GM12878 (cell line): ENCODE measurements at regions not wholly inside any gene's neighbourhood (a gene's known extent, or its start where the extent isn't known, plus 50 kb on each side); places are given as distances from the start of the nearest gene placed in this dataset.

Source experiments
- CBFB ChIP-seq: IDR thresholded peaks from 2 replicates; pipeline ENCODE4 v1.6.1; 2016; ENCODE audit warnings: antibody characterized with exemption, low read depth
- E2F4 ChIP-seq: IDR thresholded peaks from 2 replicates; pipeline ENCODE4 v1.6.1; 2012; ENCODE audit warnings: low read depth, low read length, improper control_type of control experiment
- ETV6 ChIP-seq, 2 experiments: fragments of 450-650 bp in 1 of 2; IDR thresholded peaks in 1 of 2; conservative IDR thresholded peaks in 1 of 2; 2 replicates each; pipeline ENCODE4 v1.6.1; 2014; ENCODE audit warnings: antibody characterized with exemption in 1 of 2, borderline replicate concordance in 1 of 2, low read depth in 1 of 2, mild to moderate bottlenecking in 1 of 2, moderate library complexity in 1 of 2
- NFIC ChIP-seq: IDR thresholded peaks from 2 replicates; pipeline ENCODE4 v1.6.1; 2012; ENCODE audit warnings: low read depth, mild to moderate bottlenecking, inconsistent platforms, low read length, moderate library complexity
- RAD51 ChIP-seq: fragments of 450-650 bp; IDR thresholded peaks from 2 replicates; pipeline ENCODE4 v1.6.1; 2016; ENCODE audit warnings: moderate library complexity, mild to moderate bottlenecking, inconsistent platforms
- ZNF592 ChIP-seq: fragments of 450-650 bp; IDR thresholded peaks from 2 replicates; pipeline ENCODE4 v1.6.1; 2017; ENCODE audit warnings: mild to moderate bottlenecking, moderate library complexity
- TF ChIP-seq, protein P1 (sequence below): fragments of 450-650 bp; IDR thresholded peaks from 2 replicates; pipeline ENCODE4 v1.6.1; 2017; ENCODE audit warnings: mild to moderate bottlenecking, moderate library complexity
- TF ChIP-seq, protein P2 (sequence below): IDR thresholded peaks from 2 replicates; pipeline ENCODE4 v1.6.1; 2012; ENCODE audit warnings: low read length, inconsistent platforms

DNA sequence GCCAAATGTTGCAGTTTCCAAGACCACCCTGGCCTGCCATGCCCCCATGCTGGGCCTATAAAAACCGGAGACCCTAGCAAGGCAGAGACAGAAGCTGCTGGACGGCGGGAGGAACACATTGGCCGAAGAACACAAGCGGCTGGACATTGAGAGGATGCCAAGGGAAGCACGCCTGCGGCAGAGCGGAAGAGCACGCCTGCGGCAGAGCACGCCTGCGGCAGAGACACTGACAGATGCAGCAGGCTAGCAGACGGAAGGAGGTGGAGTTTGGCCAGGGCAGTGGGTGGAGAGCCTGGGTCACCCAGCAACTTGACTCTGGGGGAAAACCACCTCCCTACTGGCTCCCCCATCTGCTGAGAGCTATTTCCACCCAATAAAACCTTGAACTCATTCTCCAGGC, 322.3 kb upstream of the TBL1XR1 start (continued):
- TF ChIP-seq, protein P1, sequence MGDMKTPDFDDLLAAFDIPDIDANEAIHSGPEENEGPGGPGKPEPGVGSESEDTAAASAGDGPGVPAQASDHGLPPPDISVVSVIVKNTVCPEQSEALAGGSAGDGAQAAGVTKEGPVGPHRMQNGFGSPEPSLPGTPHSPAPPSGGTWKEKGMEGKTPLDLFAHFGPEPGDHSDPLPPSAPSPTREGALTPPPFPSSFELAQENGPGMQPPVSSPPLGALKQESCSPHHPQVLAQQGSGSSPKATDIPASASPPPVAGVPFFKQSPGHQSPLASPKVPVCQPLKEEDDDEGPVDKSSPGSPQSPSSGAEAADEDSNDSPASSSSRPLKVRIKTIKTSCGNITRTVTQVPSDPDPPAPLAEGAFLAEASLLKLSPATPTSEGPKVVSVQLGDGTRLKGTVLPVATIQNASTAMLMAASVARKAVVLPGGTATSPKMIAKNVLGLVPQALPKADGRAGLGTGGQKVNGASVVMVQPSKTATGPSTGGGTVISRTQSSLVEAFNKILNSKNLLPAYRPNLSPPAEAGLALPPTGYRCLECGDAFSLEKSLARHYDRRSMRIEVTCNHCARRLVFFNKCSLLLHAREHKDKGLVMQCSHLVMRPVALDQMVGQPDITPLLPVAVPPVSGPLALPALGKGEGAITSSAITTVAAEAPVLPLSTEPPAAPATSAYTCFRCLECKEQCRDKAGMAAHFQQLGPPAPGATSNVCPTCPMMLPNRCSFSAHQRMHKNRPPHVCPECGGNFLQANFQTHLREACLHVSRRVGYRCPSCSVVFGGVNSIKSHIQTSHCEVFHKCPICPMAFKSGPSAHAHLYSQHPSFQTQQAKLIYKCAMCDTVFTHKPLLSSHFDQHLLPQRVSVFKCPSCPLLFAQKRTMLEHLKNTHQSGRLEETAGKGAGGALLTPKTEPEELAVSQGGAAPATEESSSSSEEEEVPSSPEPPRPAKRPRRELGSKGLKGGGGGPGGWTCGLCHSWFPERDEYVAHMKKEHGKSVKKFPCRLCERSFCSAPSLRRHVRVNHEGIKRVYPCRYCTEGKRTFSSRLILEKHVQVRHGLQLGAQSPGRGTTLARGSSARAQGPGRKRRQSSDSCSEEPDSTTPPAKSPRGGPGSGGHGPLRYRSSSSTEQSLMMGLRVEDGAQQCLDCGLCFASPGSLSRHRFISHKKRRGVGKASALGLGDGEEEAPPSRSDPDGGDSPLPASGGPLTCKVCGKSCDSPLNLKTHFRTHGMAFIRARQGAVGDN, result no peak
- TF ChIP-seq, protein P2, sequence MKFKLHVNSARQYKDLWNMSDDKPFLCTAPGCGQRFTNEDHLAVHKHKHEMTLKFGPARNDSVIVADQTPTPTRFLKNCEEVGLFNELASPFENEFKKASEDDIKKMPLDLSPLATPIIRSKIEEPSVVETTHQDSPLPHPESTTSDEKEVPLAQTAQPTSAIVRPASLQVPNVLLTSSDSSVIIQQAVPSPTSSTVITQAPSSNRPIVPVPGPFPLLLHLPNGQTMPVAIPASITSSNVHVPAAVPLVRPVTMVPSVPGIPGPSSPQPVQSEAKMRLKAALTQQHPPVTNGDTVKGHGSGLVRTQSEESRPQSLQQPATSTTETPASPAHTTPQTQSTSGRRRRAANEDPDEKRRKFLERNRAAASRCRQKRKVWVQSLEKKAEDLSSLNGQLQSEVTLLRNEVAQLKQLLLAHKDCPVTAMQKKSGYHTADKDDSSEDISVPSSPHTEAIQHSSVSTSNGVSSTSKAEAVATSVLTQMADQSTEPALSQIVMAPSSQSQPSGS, result no peak
- TF ChIP-seq E2F4 (no peak), ETV6 (conservative IDR thresholded peaks at IDR 0.05 in 1 of 2, IDR thresholded peaks at IDR 0.05 in 1 of 2; ENCODE audit: borderline replicate concordance in 1 of 2, low read depth in 1 of 2) (no peak), ZNF592 (no peak), CBFB (no peak), RAD51 (no peak), NFIC (no peak)
- TF ChIP-seq, all 136 proteins: peak for 0
